Mammary epithelial cell (primary cell): ENCODE measurements at regions not wholly inside any gene's neighbourhood (a gene's known extent, or its start where the extent isn't known, plus 50 kb on each side); places are given as distances from the start of the nearest gene placed in this dataset.

ENCODE experiments used
- CTCF ChIP-seq, 2 donors: IDR thresholded peaks in 1 of 2; conservative IDR thresholded peaks in 1 of 2; 2 replicates each; pipeline ENCODE4 v1.5.1; 2011 to 2012; ENCODE audit warnings: inconsistent platforms in 2 of 2, low read length in 2 of 2, mild to moderate bottlenecking in 2 of 2, control low read depth in 1 of 2, low read depth in 1 of 2; ENCODE audit not compliant: insufficient read depth in 1 of 2; ENCODE audit errors: extremely low read depth in 1 of 2
- EZH2 ChIP-seq: IDR thresholded peaks from 2 replicates; pipeline ENCODE4 v1.6.1; 2012; ENCODE audit warnings: low read length, inconsistent platforms, borderline replicate concordance

GRCh38 chr9:88811511-88811910 is 179.8 kb upstream of the S1PR3 start:
- TF ChIP-seq CTCF (conservative IDR thresholded peaks at IDR 0.05 in 1 of 2, IDR thresholded peaks at IDR 0.05 in 1 of 2; ENCODE audit: extremely low read depth in 1 of 2, insufficient read depth in 1 of 2, low read depth in 1 of 2, low read length in 2 of 2) (no peak), EZH2 (no peak)
